Transverse colon (tissue), 3 donors: ENCODE measurements at regions not wholly inside any gene's neighbourhood (a gene's known extent, or its start where the extent isn't known, plus 50 kb on each side); places are given as distances from the start of the nearest gene placed in this dataset.

Experiments used
- POLR2A ChIP-seq: fragments of 450-650 bp; IDR thresholded peaks from one replicate; pipeline ENCODE4 v1.6.1; 2016; ENCODE audit warnings: antibody characterized with exemption, mild to moderate bottlenecking, moderate library complexity
- TF ChIP-seq, protein P1 (sequence below), 5 experiments: fragments of 200-600 bp in 3 of 5; fragments of 450-650 bp in 2 of 5; sonication (generic) in 3 of 5; IDR thresholded peaks; 1 replicate in 2 of 5; 2 replicates in 3 of 5; pipeline ENCODE4 v1.5.1; 2016 to 2017; ENCODE audit warnings: antibody characterized with exemption in 5 of 5, inconsistent platforms in 3 of 5, mild to moderate bottlenecking in 2 of 5, moderate library complexity in 1 of 5

DNA sequence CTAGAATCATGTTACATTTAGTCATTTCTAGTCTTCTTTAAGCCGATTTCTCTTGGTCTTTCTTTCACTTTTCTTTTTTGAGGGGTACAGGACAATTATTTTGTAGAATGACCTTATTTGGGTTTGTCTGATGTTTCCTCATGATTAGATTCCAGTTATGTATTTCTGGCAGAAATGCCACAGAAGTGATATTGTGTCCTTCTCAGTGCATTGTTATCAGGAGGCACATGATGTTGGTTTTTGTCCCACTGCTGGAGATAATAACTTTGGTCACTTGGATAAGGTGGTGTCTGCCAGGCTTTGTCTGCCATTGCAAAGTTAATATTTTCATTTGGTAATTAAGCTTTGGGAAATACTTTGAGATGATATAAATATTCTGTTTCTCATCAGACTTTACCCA is 100.3 kb downstream of the RRM1 start:
- TF ChIP-seq, protein P1, sequence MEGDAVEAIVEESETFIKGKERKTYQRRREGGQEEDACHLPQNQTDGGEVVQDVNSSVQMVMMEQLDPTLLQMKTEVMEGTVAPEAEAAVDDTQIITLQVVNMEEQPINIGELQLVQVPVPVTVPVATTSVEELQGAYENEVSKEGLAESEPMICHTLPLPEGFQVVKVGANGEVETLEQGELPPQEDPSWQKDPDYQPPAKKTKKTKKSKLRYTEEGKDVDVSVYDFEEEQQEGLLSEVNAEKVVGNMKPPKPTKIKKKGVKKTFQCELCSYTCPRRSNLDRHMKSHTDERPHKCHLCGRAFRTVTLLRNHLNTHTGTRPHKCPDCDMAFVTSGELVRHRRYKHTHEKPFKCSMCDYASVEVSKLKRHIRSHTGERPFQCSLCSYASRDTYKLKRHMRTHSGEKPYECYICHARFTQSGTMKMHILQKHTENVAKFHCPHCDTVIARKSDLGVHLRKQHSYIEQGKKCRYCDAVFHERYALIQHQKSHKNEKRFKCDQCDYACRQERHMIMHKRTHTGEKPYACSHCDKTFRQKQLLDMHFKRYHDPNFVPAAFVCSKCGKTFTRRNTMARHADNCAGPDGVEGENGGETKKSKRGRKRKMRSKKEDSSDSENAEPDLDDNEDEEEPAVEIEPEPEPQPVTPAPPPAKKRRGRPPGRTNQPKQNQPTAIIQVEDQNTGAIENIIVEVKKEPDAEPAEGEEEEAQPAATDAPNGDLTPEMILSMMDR (IDR thresholded peaks at IDR 0.05) = no peak
- no peak for TF ChIP-seq POLR2A
